ENCODE measurements at regions not wholly inside any gene's neighbourhood (a gene's known extent, or its start where the extent isn't known, plus 50 kb on each side); places are given as distances from the start of the nearest gene placed in this dataset.

GRCh38 chr3:98644168-98644567, 50.8 kb upstream of the CPOX start:
- H4K20me1 ChIP-seq (ENCODE audit: insufficient read depth, low read length), result no peaks in the 10 kb centered on the region
- H3F3A ChIP-seq (ENCODE audit: insufficient read depth, low read length), result peaks cover 12% of the 10 kb centered on the region
- TF ChIP-seq EZH2phosphoT487 (IDR thresholded peaks at IDR 0.05; ENCODE audit: low read length), result no peak
- TF ChIP-seq CTCF (IDR thresholded peaks at IDR 0.05; ENCODE audit: low read length), result no peak
- no peak for TF ChIP-seq EZH2 (optimal IDR thresholded peaks at IDR 0.05; ENCODE audit: low read depth, low read length)
- H3K9ac ChIP-seq (ENCODE audit: low read length), result no peak overlapping the region
- H3K4me3 ChIP-seq (ENCODE audit: low read length), result no peak overlapping the region
- H3K27me3 ChIP-seq (replicated peaks; ENCODE audit: insufficient read depth, low read length), result no peaks in the 10 kb centered on the region
- H3K27ac ChIP-seq (ENCODE audit: low read length), result no peak overlapping the region
- no peak overlapping the region for H3K4me2 ChIP-seq (ENCODE audit: low read depth, low read length)
- H3K79me2 ChIP-seq (ENCODE audit: low read length), result no peaks in the 10 kb centered on the region
- no peaks in the 10 kb centered on the region for H3K9me3 ChIP-seq (replicated peaks; ENCODE audit: insufficient read depth, low read length)
- H3K36me3 ChIP-seq (replicated peaks; ENCODE audit: insufficient read depth, low read length), result no peaks in the 10 kb centered on the region
- no peak overlapping the region for H2AFZ ChIP-seq (ENCODE audit: low read length)
- no peak for DNase-seq
- H3K9me2 ChIP-seq (replicated peaks; ENCODE audit: insufficient read depth, low read length), result no peaks in the 10 kb centered on the region
- peaks cover 31% of the 10 kb centered on the region for H3K4me1 ChIP-seq (ENCODE audit: low read length)

DNA sequence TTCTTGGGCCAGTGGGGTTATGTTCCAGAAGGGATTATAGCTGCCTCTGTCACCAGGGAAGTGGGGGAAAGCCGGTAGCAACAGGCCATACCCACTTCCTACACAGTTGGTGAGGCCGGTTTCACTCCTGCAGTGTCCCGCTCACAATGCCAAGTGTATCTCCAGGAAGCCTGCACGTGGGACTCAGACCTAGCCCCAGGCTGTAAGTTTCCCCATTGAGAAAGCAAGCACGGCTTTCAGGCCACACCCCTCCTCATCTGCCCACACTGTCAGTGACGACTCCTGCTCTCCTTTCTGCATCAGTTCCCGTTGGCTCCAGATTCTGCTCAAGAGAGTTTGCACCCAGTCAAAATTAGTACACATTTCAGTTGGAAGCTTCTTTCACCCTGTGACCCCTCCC, 51.6 kb upstream of the CPOX start:
- H3K36me3 ChIP-seq (replicated peaks; ENCODE audit: insufficient read depth, low read length), result no peaks in the 10 kb centered on the region
- no peak overlapping the region for H3K27ac ChIP-seq (ENCODE audit: low read length)
- H3K9me2 ChIP-seq (replicated peaks; ENCODE audit: insufficient read depth, low read length), result no peaks in the 10 kb centered on the region
- peak overlapping the region; percentile 49 for H2AFZ ChIP-seq (ENCODE audit: low read length)
- TF ChIP-seq EZH2 (optimal IDR thresholded peaks at IDR 0.05; ENCODE audit: low read depth, low read length), result no peak
- TF ChIP-seq EZH2phosphoT487 (IDR thresholded peaks at IDR 0.05; ENCODE audit: low read length), result no peak
- no peak for TF ChIP-seq CTCF (IDR thresholded peaks at IDR 0.05; ENCODE audit: low read length)
- H4K20me1 ChIP-seq (ENCODE audit: insufficient read depth, low read length), result no peaks in the 10 kb centered on the region
- peak; percentile 39 for DNase-seq
- peak overlapping the region; percentile 30; the same call in 1 of the 2 replicates for H3K4me2 ChIP-seq (ENCODE audit: low read depth, low read length)
- H3K79me2 ChIP-seq (ENCODE audit: low read length), result no peaks in the 10 kb centered on the region
- H3K27me3 ChIP-seq (replicated peaks; ENCODE audit: insufficient read depth, low read length), result no peaks in the 10 kb centered on the region
- H3K9ac ChIP-seq (ENCODE audit: low read length), result no peak overlapping the region
- H3F3A ChIP-seq (ENCODE audit: insufficient read depth, low read length), result peaks cover 12% of the 10 kb centered on the region
- H3K4me3 ChIP-seq (ENCODE audit: low read length), result no peak overlapping the region
- no peaks in the 10 kb centered on the region for H3K9me3 ChIP-seq (replicated peaks; ENCODE audit: insufficient read depth, low read length)
- peaks cover 31% of the 10 kb centered on the region for H3K4me1 ChIP-seq (ENCODE audit: low read length)

DNA sequence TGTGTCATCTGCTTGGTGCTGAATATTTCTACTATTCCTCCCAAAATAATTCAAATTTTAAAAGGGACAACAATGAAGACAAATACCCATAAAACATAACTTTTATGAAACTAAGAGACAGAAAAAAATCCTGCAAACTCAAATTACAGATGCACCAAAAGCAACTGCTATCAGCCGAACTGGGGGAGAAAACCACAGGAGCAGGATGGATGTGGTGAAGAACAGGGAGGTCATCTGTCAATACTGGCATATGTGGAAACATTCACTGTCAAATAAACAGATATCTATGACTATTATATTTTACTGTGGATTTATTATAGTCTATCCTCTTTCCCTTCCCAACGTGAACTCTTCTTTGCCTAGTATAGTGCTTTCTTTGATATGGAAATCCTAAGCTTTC, 53.3 kb upstream of the CPOX start:
- H3K9me3 ChIP-seq (replicated peaks; ENCODE audit: insufficient read depth, low read length), result no peaks in the 10 kb centered on the region
- H2AFZ ChIP-seq (ENCODE audit: low read length), result no peak overlapping the region
- H3K9ac ChIP-seq (ENCODE audit: low read length), result no peak overlapping the region
- no peaks in the 10 kb centered on the region for H3K36me3 ChIP-seq (replicated peaks; ENCODE audit: insufficient read depth, low read length)
- H3K4me2 ChIP-seq (ENCODE audit: low read depth, low read length), result no peak overlapping the region
- no peaks in the 10 kb centered on the region for H3K9me2 ChIP-seq (replicated peaks; ENCODE audit: insufficient read depth, low read length)
- H3K27ac ChIP-seq (ENCODE audit: low read length), result no peak overlapping the region
- no peak overlapping the region for H3K4me3 ChIP-seq (ENCODE audit: low read length)
- H3K4me1 ChIP-seq (ENCODE audit: low read length), result peaks cover 43% of the 10 kb centered on the region
- TF ChIP-seq EZH2 (optimal IDR thresholded peaks at IDR 0.05; ENCODE audit: low read depth, low read length), result no peak
- TF ChIP-seq EZH2phosphoT487 (IDR thresholded peaks at IDR 0.05; ENCODE audit: low read length), result no peak
- no peak for TF ChIP-seq CTCF (IDR thresholded peaks at IDR 0.05; ENCODE audit: low read length)
- H4K20me1 ChIP-seq (ENCODE audit: insufficient read depth, low read length), result no peaks in the 10 kb centered on the region
- H3F3A ChIP-seq (ENCODE audit: insufficient read depth, low read length), result peaks cover 19% of the 10 kb centered on the region
- DNase-seq, result no peak
- H3K79me2 ChIP-seq (ENCODE audit: low read length), result no peaks in the 10 kb centered on the region
- no peaks in the 10 kb centered on the region for H3K27me3 ChIP-seq (replicated peaks; ENCODE audit: insufficient read depth, low read length)
